Loucy (cell line): ENCODE measurements at regions not wholly inside any gene's neighbourhood (a gene's known extent, or its start where the extent isn't known, plus 50 kb on each side); places are given as distances from the start of the nearest gene placed in this dataset.

Source experiments
- CTCF ChIP-seq: fragments of 200-600 bp; sonication (generic); conservative IDR thresholded peaks from 2 replicates; pipeline ENCODE4 v1.5.1; 2014; ENCODE audit warnings: mild to moderate bottlenecking, antibody characterized with exemption, low read length
- EZH2phosphoT487 ChIP-seq: fragments of 200-600 bp; IDR thresholded peaks from 2 replicates; pipeline ENCODE4 v1.6.1; 2018; ENCODE audit warnings: antibody characterized with exemption, mild to moderate bottlenecking, moderate library complexity, borderline replicate concordance

GRCh38 chr14:105582639-105583038, 56.3 kb downstream of the TMEM121 start:
- TF ChIP-seq EZH2phosphoT487: no peak
- no peak for TF ChIP-seq CTCF
